Stimulated activated CD8-positive, alpha-beta memory T cell treated with anti-CD3 and anti-CD28 coated beads, Interleukin-7, amount 100 ng/mL, for 4 hours (primary cell): ENCODE measurements at regions not wholly inside any gene's neighbourhood (a gene's known extent, or its start where the extent isn't known, plus 50 kb on each side); places are given as distances from the start of the nearest gene placed in this dataset.
A peak's percentile ranks its signal among the peaks of the same experiment; 100 is the strongest.
"Not testable (repeated sequence)": the region's sequence is repeated elsewhere in the genome, so short reads cannot be mapped to it uniquely, and the experiment has no call there.

Experiments
- DNase-seq, 2 donors: peaks; one replicate each; pipeline ENCODE4 v3.0.0-alpha.2; 2020; ENCODE audit warnings: low read depth in 2 of 2

- no peak for DNase-seq
Measured at GRCh38 chr14:89743828-89744227, 210.7 kb downstream of the EFCAB11 start.

GRCh38 chr14:89740241-89740640, 214.3 kb downstream of the EFCAB11 start:
- DNase-seq, result no peak

DNA sequence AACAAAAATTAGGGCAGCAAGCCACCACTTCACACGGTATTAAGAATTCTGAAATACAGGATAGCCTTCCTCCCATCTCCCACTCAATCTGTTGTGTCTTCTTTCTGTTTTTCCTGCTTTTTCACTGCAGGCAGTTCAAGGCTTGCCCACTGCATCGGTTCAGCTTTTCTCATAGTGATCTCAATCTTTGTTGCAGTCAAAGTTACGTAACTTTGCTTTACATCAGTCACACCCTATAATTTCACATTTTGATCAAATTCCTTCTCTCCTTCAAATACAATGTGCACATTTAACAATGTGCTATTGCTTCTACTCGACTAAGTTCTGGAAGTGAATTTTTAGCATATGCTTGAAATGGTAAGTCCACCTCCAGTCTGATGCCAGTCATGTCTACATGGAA, 217.6 kb downstream of the EFCAB11 start:
- DNase-seq, result no peak

GRCh38 chr14:89731396-89731933, 223.1 kb downstream of the EFCAB11 start:
- DNase-seq, result no peak

GRCh38 chr14:89730687-89731086, 223.8 kb downstream of the EFCAB11 start:
- DNase-seq, result no peak

GRCh38 chr14:89728964-89729363, 225.6 kb downstream of the EFCAB11 start:
- DNase-seq, result no peak

DNA sequence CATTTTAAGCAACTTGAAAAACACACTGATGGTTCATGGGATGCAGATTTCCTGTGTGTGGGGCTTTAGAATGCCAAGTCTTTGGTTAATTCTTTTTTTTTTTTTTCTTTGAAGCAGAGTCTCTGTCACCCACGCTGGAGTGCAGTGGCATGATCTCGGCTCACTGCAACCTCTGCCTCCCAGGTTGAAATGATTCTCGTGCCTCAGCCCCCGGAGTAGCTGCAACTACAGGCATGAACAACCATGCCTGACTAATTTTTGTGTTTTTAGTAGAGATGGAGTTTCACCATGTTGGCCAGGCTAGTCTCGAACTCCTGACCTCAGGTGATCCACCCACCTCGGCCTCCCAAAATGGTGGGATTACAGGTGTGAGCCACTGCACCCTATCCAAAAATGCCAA, 228.3 kb downstream of the EFCAB11 start:
- DNase-seq, result not testable (repeated sequence)

GRCh38 chr14:89724628-89724960, 229.9 kb downstream of the EFCAB11 start:
- no peak for DNase-seq

DNA sequence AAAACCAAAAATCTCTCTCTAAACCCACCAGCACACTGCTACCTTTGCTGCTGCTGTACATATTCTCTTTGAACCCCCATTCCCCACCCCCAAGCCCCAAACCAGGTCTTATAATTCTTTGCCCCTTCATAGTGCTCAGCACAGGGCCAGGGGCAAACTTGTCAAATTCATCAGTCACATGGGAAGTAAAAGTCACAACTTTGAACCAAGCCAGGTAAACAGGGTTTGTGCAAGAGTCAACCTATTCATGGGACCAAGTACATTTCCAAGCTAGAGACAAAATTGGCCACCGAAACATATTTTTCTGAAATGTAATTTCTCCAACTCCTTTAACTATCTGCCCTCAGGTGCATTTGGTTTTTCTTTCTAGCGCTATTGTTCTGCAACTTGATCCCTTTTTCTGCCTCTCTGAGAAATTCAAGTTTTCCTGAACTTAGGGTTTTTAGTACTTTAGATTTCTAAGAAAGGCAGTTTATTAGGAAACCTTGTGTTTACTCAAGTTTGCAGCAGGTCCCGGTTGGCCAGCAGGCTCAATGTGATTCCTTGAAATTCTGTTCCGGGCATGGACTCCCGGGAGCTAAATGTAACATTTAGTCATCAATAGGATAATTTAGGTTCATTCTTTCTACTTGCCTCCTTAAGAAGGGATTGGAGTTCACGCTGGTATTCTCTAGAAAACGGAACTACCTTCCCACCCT, 230.5 kb downstream of the EFCAB11 start:
- no peak for DNase-seq

DNA sequence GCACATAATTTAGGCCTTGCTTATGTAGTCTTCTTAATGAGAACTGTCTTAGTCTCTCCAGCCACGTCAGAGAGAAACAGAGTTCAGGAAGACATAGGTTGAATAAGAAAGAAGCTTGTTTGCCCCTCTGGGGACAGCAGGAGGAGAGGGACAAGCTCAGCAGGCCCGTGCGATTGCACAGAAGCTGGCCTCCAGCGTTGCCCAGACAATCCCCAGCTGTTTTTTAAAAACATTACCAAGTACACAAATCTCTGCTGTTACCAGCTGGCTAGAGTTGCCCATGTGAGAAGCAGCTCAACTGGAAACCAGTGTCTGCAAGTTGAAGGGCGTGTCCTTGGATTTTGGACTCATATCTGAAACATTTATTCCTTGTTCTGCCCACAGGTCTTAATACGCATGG, 232.6 kb downstream of the EFCAB11 start:
- DNase-seq, result no peak

- peak; percentile 55 to 56 for DNase-seq
Measured at GRCh38 chr14:89720741-89721729, 233.5 kb downstream of the EFCAB11 start.

- no peak for DNase-seq
Measured at GRCh38 chr14:89720076-89720687, 234.3 kb downstream of the EFCAB11 start.

GRCh38 chr14:89719366-89720075, 235.0 kb downstream of the EFCAB11 start:
- no peak for DNase-seq

GRCh38 chr14:89708982-89709625, 245.4 kb downstream of the EFCAB11 start:
- no peak for DNase-seq

DNA sequence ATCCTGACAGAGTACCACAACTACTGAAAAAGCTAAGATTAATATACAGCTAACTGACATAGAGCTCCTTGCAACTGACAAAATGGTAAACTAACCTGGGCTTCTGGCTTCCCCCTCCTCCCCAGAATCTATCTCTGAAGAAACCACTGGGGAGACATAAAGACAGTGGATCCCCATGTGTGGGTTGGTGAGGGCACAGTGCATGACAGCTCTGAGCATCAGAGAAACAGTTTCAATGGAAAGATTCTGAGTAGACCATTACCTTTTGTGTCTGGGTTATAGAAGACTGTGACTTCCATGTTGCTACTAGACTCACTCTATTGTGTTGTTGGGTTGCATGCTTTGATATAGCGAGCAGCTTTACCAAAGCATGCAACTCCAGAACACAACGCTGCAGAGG, 247.4 kb downstream of the EFCAB11 start:
- no peak for DNase-seq

DNA sequence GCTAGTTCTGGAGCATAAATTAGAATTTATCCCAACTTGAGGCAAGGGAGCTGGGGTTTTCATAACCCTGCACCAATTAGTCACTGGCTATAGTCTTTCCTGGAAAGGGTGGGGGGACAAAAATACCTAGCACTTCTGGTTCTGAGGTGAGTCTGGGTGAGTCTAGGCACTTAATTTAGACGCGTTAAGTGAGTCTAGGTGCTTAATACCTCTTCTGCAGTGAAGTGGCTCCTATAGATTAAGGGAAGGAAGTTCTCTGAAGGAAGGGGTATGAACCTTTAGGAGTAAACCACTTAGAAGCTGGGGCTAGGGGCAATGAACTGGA, 251.7 kb downstream of the EFCAB11 start:
- DNase-seq, result no peak

DNA sequence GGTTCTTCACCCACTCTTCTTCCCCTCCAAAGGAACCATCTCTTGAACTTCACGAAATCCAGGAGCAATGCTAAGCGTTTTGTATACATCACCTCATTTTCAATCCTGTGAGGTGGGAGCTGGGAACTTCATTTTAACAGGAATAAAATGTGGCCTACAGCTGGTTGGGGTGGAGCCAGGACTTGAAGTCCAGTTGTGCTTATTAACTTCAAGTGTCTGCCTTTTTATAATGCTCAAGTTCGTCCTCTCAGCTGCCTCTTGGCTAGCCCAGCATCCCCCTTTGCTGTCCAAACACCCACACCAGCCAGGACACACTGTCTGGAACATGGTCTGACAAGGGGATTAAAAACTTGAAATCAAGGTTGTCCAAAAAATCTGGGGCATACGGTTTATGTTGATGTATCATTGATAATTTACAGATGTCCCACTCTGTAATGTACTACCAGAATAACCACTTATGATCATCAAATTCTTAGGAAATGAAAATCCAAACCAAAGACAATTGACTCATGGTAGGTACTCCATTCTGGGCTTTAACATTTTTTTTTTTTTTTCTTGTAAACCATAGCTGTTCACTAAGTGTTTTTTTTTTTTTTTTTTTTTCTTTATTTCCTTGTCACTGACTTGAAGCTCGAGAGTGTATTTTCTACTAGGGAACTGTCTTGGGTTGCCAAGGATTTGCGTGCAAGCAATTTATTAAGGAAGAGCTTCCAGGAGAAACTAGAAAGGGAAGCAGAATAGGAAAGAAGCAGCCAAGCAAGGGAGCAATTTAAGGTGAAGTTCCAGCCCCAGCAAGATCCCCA, 252.3 kb downstream of the EFCAB11 start:
- DNase-seq, result no peak

- peak; percentile 70 to 82 for DNase-seq
Measured at GRCh38 chr14:89701211-89702043, 253.1 kb downstream of the EFCAB11 start.

DNA sequence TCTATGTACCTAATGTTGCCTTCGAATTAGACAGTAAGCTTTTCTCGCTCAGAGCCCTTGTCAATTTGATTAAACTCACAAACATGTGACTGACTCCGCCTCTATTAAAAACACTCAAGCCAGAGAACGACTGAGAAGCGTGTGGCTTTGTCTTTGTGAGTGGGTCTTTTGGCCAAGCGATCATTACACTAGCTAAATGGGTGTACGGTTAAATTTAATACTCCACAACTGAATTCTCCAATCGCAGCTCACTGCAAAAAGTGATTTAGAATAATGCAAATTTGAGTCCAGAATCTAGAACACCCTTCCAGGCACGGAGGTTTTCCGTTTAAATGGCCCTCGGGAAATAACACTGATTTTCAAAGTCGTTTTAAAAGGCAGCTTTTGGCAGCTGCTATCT, 253.7 kb downstream of the EFCAB11 start:
- no peak for DNase-seq

DNA sequence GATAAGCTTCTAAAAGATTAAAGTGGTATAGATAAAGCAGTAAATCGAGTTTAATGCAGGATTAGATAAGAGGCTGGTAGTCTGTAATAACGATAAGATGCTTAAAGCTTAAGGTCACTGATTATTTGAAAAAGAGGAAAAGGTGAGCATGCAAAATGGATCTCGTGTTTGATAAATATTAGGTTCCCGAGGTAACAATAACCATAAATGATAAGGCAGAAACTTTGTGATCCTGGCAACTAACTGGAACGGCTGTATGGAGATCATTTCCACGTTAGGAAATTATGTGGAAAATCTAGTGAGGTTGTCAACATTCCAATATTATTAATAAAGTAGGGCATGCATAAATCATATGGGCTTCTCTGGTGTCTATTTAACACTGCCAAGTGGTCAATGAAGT, 255.5 kb downstream of the EFCAB11 start:
- no peak for DNase-seq
